ENCODE measurements at regions not wholly inside any gene's neighbourhood (a gene's known extent, or its start where the extent isn't known, plus 50 kb on each side); places are given as distances from the start of the nearest gene placed in this dataset.

DNA sequence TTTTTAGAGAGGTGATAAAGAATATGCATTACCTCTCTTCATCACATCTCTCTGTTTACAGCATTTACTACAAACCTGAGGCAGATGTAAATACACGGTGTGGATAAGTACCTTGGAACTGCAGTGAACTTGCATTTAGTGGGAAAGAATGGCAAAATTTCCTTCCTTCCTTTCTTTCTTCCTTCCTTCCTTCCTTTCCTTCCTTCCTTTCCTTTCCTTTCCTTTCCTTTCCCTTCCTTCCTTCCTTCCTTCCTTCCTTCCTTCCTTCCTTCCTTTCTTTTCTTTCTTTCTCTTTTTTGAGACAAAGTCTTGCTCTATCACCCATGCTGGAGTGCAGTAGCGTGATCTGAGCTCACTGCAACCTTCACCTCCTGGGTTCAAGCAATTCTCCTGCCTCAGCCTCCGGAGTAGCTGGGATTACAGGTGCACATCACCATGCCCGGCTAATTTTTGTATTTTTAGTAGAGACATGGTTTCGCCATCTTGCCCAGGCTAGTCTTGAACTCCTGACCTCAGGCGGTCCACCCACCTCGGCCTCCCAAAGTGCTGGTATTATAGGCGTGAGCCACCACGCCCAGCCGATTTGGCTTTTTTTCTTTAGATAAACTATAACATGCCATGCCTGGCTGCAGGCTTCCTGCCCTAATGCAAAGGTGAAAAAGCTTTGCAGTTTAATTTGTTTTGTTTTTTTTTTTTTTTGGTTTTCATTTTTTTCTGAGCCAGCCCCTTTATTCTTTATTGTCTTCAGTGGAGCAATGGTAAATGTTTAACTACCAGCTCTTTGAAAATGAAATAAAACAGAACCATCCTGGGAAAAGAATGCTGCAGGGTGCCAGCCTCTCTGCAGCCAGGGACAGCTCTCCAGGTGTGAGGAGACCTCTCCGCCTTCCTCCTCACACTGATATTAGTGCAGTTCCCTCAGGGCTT, 64.2 kb upstream of the NEDD9 start:
- no peak for DNase-seq (ENCODE audit: low spot score)

DNA sequence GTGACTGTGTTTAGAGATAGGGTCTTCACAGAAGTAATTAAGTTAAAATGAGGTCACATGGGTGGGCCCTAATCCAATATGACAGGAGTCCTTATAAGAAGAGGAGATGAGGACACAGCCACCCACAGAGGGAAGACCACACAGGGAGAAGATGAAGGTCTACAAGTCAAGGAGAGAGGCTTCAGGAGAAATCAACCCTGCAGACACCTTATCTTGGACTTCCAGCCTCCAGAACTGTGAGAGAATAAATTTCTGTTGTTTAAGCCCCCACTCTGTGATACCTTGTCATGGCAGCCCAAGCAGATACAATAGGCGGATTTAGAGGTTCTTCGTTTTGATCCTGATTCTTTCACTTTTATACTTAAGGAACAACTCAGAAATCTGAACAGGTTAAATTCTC, 63.5 kb upstream of the NEDD9 start:
- no peak for DNase-seq (ENCODE audit: low spot score)

DNA sequence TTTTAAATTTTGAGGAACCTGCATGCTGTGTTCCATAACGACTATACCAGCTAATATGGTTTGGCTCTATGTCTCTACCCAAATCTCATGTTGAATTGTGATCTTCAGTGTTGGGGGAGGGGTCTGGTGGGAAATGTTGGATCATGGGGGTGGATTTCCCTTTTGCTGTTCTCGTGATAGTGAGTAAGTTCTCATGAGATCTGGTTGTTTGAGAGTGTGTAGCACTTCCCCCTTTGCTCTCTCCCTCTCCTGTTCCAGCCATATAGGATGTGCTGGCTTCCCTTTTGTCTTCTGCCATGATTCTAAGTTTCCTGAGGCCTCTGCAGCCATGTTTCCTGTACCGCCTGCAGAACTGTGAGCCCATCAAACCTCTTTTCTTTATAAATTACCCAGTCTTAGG, 61.8 kb upstream of the NEDD9 start:
- DNase-seq (ENCODE audit: low spot score): no peak

DNA sequence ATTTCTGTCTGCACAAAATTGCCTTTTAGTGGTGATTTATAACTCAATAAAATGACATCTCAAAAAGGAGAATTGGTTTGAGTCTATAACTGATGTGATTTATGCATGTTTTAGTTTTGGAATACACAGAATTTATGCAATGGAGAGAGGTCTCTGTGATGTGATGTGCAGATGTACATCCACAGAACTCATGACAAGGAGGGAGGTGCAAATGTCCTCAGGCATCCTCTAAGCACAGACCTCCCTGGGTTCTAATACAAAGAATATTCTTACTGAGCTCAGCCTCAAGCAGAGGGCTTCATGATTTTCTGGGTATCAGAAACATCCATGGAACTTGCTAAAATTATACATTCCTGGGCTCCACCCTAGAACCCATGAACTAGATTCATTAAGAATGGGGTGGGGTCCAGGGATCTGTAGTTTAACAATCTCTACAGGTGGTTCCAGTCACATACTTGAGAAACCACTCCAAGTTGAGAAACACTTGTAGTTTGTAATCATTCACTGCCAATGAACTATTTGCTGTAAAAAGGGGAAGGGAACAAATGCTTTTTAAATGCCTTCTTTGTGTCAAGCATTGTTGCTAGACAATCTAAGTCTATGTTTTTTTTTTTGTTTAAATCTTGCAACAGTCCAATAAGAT, 60.2 kb upstream of the NEDD9 start:
- DNase-seq (ENCODE audit: low spot score): no peak

DNA sequence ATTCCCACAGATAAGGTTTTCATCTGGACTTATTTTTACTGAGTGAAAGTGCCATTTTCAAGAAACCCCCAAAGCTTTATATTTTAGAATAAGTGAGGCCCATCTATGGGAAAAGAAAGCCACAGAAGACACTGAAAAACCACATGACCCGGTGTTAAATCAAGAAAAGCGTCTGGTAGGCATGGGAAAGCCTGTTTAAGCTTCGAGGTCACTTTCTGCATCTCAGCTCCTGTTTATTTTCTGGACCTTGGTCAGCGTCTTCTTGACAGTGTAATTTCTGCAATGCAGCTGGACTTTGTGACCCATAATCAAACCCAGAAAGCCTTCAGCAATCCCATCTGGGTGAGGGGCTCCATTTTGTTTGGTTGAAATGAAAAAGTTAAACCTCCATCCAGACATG, 59.6 kb upstream of the NEDD9 start:
- DNase-seq (ENCODE audit: low spot score): no peak

DNA sequence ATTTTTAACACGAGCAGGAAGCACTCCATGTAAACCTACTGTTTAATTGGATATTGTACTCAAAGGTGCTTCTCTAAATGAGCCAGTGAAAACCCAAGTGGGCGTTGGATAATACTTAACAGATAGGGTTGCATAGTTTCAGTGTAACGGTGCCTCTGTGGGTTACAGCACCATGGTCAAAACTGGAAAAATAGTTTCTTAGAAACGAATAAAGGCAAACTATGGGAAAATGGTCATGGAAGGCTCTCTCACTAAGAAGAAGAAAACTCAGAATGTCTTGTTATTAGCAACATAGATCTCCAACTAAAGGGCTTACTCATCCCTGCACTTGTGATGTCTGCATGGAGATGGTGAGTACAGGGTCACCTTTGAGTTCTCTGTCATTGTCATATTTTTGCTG, 59.1 kb upstream of the NEDD9 start:
- DNase-seq (ENCODE audit: low spot score): no peak

DNA sequence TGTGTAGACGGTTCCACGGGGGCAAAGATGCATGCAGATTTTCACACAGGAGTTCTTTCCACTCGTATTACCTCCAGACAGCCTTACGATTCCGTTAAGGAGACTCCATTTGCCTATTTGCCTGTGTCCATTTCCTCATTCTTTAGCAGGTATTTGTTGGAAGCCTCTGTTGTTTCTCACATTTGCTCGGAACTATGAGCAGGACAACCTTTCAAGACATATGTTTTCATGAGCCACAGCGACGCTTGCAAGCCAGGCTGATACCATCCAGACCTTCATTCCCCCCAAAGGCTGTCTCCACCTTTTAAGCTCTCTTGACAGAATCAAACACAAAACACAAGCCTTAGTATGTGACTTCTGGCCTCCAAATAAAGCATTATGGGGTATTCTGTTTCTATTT, 57.6 kb upstream of the NEDD9 start:
- no peak for DNase-seq (ENCODE audit: low spot score)

DNA sequence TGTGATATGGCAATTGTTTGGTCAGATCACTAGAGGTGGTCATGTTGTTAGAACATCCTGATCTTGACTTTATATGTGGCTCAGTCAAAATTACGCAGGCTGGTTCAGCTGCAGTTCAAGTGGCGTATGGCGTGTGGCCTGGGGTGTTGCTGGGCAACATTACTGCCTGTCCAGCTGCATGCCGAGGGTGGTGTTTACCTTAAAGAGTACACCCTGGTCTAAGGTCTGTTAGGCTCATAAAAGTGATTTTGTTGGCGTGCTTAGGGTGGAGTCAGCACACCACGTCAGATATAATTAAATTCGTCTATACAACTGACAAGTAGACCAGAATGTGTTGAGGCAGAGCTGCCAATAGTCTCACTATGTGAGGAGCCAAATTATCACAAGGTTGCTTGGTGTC, 55.6 kb upstream of the NEDD9 start:
- no peak for DNase-seq (ENCODE audit: low spot score)

DNA sequence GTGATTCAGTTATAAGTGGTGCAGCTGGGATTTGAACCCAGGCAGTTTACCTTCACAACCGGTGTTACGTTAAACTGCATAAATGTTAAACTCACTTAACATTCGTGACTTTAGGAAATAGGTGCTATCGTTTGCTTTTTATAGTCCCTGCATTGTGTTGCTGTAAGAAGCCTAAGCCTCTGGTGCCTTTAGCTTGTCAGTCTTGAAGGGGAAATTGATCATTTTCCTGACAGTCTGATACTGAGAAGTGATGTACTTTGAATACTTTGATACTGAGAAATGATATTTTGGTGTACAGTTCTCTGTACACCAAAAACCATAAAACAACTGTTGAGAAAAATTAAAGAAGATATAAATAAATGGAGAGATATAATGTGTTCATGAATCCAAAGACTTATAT, 52.5 kb upstream of the NEDD9 start:
- no peak for DNase-seq (ENCODE audit: low spot score)

DNA sequence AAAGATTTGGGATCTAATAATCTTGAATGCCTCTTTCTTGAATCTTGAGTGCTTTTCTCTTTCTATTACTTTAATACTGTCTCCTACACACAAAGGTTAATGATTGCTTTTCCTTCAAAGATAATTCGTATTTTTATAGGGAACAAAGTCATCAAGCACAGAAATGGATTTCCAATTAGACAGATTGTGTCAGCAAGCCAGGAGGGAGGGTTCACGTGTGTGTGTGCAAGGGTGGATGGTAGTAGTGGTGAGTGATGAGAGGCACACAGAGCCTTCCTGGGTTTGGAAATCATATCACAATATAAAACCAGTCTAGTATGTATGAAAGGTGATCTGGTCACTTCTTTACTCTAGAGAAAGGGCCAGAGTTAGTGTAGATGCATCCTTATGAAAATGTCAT, 51.2 kb upstream of the NEDD9 start:
- no peak for DNase-seq (ENCODE audit: low spot score)

DNA sequence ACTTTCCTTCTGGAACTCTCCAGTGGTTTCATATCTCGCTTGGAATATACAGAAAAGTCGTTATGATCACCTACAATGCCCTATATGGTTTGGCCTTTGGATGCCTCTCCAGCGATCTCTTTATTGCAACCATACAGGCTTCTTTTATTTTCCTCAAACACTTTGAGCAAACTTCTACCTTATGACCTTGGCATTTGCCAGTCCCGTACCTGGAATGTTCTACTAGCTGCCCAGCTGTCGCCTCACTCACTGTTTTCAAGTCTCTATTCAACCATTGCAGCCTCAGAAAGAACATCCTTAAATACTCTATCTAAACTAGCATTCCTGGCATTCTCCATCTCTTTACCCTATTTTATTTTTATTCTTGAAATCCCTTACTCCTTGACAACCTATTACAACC, 50.4 kb upstream of the NEDD9 start:
- no peak for DNase-seq (ENCODE audit: low spot score)

All from globus pallidus (tissue), 1 donor.